Esophagus squamous epithelium (tissue), 5 donors: ENCODE measurements at regions not wholly inside any gene's neighbourhood (a gene's known extent, or its start where the extent isn't known, plus 50 kb on each side); places are given as distances from the start of the nearest gene placed in this dataset.

Source experiments
- DNase-seq: peaks from one replicate; lab custom pipeline; 2025; lab: John Stamatoyannopoulos, UW
- H3K27ac ChIP-seq, 4 donors: fragments of 200-600 bp; sonication (generic); one replicate each; pipeline ENCODE4 v1.5.1; 2016 to 2019; ENCODE audit warnings: mild to moderate bottlenecking in 1 of 4
- H3K27me3 ChIP-seq, 4 donors: fragments of 200-600 bp; sonication (generic); 1 replicate in 3 of 4; 2 replicates in 1 of 4; pipeline versions ENCODE4 v1.5.1 to v1.6.0; 2017 to 2021; ENCODE audit warnings: antibody characterized with exemption in 1 of 4
- H3K36me3 ChIP-seq, 3 donors: fragments of 200-600 bp; sonication (generic); one replicate each; pipeline ENCODE4 v1.5.1; 2016 to 2019
- H3K4me1 ChIP-seq, 3 donors: fragments of 200-600 bp; sonication (generic); one replicate each; pipeline ENCODE4 v1.5.1; 2017 to 2019
- H3K4me3 ChIP-seq, 4 donors: fragments of 200-600 bp; sonication (generic); 1 replicate in 3 of 4; 2 replicates in 1 of 4; pipeline ENCODE4 v1.5.1; 2016 to 2019; ENCODE audit warnings: mild to moderate bottlenecking in 2 of 4, moderate library complexity in 1 of 4
- H3K9me3 ChIP-seq, 3 donors: fragments of 200-600 bp; sonication (generic); one replicate each; pipeline ENCODE4 v1.5.1; 2016 to 2019
- CTCF ChIP-seq, 6 experiments: fragments of 450-650 bp in 4 of 6; fragments of 200-600 bp in 2 of 6; sonication (generic) in 2 of 6; IDR thresholded peaks; one replicate each; pipeline ENCODE4 v1.5.1; 2016 to 2019; ENCODE audit warnings: antibody characterized with exemption in 6 of 6, mild to moderate bottlenecking in 4 of 6, moderate library complexity in 4 of 6
- POLR2A ChIP-seq, 4 donors: fragments of 450-650 bp; IDR thresholded peaks; one replicate each; pipeline ENCODE4 v1.6.1; 2017; ENCODE audit warnings: antibody characterized with exemption in 4 of 4, mild to moderate bottlenecking in 4 of 4, moderate library complexity in 3 of 4
- WGBS, 2 donors: methylation state at CpG; one replicate each; pipeline ENCODE4 v1.1.5; 2018; 5-methylcytosine and 5-hydroxymethylcytosine counted together
- intact Hi-C: fragments of 100-400 bp; cut with DNase I; formaldehyde crosslinking; loops from one replicate; pipeline ENCODE4 v1.15.0; 2022
- donor health status: DM: yes; HTN: yes; CAD: no.

- peak overlapping the region in 1 of 4 donors; percentile 98 for H3K27ac ChIP-seq
- TF ChIP-seq CTCF (IDR thresholded peaks at IDR 0.05): no peak
- no peak for TF ChIP-seq POLR2A (IDR thresholded peaks at IDR 0.05)
- H3K27me3 ChIP-seq: peaks cover 0 to 43% (median 0%) of the 10 kb centered on the region in 4 donors
- no peak for DNase-seq
- no peaks in the 10 kb centered on the region for H3K36me3 ChIP-seq
- H3K4me1 ChIP-seq: peaks cover 15 to 33% (median 17%) of the 10 kb centered on the region in 3 donors
- no peaks in the 10 kb centered on the region for H3K9me3 ChIP-seq
- intact Hi-C loops: loop anchor here (10.0 kb wide), 1 partner anchor 159 kb away; no protein-coding TSS in a partner anchor
- no peak overlapping the region for H3K4me3 ChIP-seq
- WGBS, 2 donors: 70 to 73% methylated on average over 2 to 5 of the region's 8 CpGs
Observed at GRCh38 chr15:66844041-66844746, 142.2 kb downstream of the SMAD6 start.

GRCh38 chr15:66844747-66845145 is 142.7 kb downstream of the SMAD6 start:
- TF ChIP-seq POLR2A (IDR thresholded peaks at IDR 0.05) (no peak), CTCF (IDR thresholded peaks at IDR 0.05) (no peak)
- H3K27me3 ChIP-seq: peaks cover 0 to 43% (median 0%) of the 10 kb centered on the region in 4 donors
- H3K9me3 ChIP-seq: no peaks in the 10 kb centered on the region
- no peak overlapping the region for H3K4me3 ChIP-seq
- H3K27ac ChIP-seq: no peak overlapping the region
- intact Hi-C loops: loop anchor here (5.0 to 10.0 kb wide), 2 partner anchors 72 to 160 kb away; no protein-coding TSS in a partner anchor
- no peaks in the 10 kb centered on the region for H3K36me3 ChIP-seq
- H3K4me1 ChIP-seq: peaks cover 15 to 30% (median 17%) of the 10 kb centered on the region in 3 donors
- 94 to 97% methylated on average over 4 to 5 of the region's 5 CpGs for WGBS, 2 donors
- DNase-seq: no peak

- peaks cover 15 to 31% (median 18%) of the 10 kb centered on the region in 3 donors for H3K4me1 ChIP-seq
- H3K4me3 ChIP-seq: no peak overlapping the region
- no peak overlapping the region for H3K27ac ChIP-seq
- 84 to 91% methylated on average over 10 to 13 of the region's 13 CpGs for WGBS, 2 donors
- no peak for DNase-seq
- H3K36me3 ChIP-seq: no peaks in the 10 kb centered on the region
- intact Hi-C loops: loop anchor here (5.0 to 10.0 kb wide), 2 partner anchors 73 to 161 kb away; no protein-coding TSS in a partner anchor
- H3K27me3 ChIP-seq: peaks cover 0 to 43% (median 0%) of the 10 kb centered on the region in 4 donors
- no peaks in the 10 kb centered on the region for H3K9me3 ChIP-seq
- TF ChIP-seq POLR2A (IDR thresholded peaks at IDR 0.05) (no peak), CTCF (IDR thresholded peaks at IDR 0.05) (no peak)
Observed at GRCh38 chr15:66845266-66845785, 143.3 kb downstream of the SMAD6 start.

GRCh38 chr15:66846031-66846430 is 144.0 kb downstream of the SMAD6 start:
- no peak for DNase-seq
- Histone ChIP-seq H3K4me3 (no peak overlapping the region), H3K4me1 (peaks cover 19 to 37% (median 22%) of the 10 kb centered on the region in 3 donors), H3K36me3 (no peaks in the 10 kb centered on the region), H3K27me3 (peaks cover 0 to 43% (median 0%) of the 10 kb centered on the region in 4 donors), H3K9me3 (no peaks in the 10 kb centered on the region), H3K27ac (no peak overlapping the region)
- WGBS, 2 donors: 67 to 74% methylated on average over 5 of the region's 5 CpGs
- intact Hi-C loops: loop anchor here (5.0 to 10.0 kb wide), 2 partner anchors 74 to 161 kb away; no protein-coding TSS in a partner anchor
- TF ChIP-seq CTCF (IDR thresholded peaks at IDR 0.05): no peak
- no peak for TF ChIP-seq POLR2A (IDR thresholded peaks at IDR 0.05)

GRCh38 chr15:66846811-66847210 is 144.8 kb downstream of the SMAD6 start:
- no peak for TF ChIP-seq POLR2A (IDR thresholded peaks at IDR 0.05)
- TF ChIP-seq CTCF (IDR thresholded peaks at IDR 0.05): no peak
- H3K4me1 ChIP-seq: peaks cover 22 to 36% (median 27%) of the 10 kb centered on the region in 3 donors
- no peak overlapping the region for H3K27ac ChIP-seq
- peaks cover 0 to 36% (median 0%) of the 10 kb centered on the region in 4 donors for H3K27me3 ChIP-seq
- H3K9me3 ChIP-seq: no peaks in the 10 kb centered on the region
- no peak for DNase-seq
- H3K36me3 ChIP-seq: no peaks in the 10 kb centered on the region
- H3K4me3 ChIP-seq: no peak overlapping the region
- WGBS, 2 donors: 91 to 92% methylated on average over 4 of the region's 4 CpGs
- intact Hi-C loops: loop anchor here (5.0 to 10.0 kb wide), 2 partner anchors 75 to 162 kb away; no protein-coding TSS in a partner anchor
